ENCODE measurements at regions not wholly inside any gene's neighbourhood (a gene's known extent, or its start where the extent isn't known, plus 50 kb on each side); places are given as distances from the start of the nearest gene placed in this dataset.

DNA sequence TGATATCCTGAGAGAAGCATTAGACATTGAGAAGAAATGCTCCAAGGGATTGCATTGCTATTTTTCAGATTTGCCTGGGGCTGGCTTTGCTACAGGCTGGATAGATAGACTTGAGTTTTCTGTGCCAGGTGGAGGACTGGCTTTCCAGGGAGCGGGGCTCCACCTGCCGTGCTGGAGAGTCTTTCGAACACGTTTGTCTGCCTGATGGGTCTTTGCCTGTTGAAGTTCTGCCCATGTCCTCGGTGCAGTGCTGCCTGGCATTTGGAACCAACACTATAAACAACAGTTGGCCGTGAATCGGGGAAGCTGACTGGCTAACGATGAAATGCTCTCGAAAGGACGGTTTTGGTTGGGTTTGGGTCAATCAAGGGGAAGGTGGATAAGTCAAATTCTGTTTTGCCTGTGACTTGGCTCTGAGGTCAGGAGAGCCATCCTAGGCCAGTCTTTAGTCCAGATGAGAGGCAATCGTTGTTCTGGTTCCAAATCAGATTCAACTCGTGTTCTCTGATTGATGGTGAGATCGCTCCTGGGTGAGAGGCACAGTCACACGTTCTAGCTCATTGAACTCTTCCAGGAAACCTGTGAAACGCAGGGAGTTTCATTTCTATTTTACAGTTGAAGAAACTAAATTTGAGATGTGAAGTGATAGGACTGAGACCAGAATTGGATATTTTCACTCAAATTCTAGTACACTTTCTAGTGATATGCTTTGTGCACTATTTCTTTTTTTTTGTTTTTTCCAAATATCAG, 599.0 kb downstream of the TYW1 start:
- no peaks in the 10 kb centered on the region for H3K4me1 ChIP-seq (ENCODE audit: insufficient read depth)
- ATAC-seq (no peak), DNase-seq (ENCODE audit: low spot score) (no peak)
- no peak overlapping the region for H3K27ac ChIP-seq (ENCODE audit: low read depth)
- peaks cover 45% of the 10 kb centered on the region for H3K36me3 Mint-ChIP-seq (ENCODE audit: low read depth)
- no peak overlapping the region for H3K4me2 ChIP-seq
- no peaks in the 10 kb centered on the region for H3K79me2 ChIP-seq (replicated peaks; ENCODE audit: insufficient read depth)
- no peak overlapping the region for H3K27ac Mint-ChIP-seq
- peaks cover 10% of the 10 kb centered on the region for H3K27me3 Mint-ChIP-seq (ENCODE audit: insufficient read depth, low read depth, poor library complexity)
- H3F3A ChIP-seq (replicated peaks; ENCODE audit: low read depth), result no peaks in the 10 kb centered on the region
- no peak overlapping the region for H3K4me3 ChIP-seq
- H4K20me1 ChIP-seq (replicated peaks; ENCODE audit: insufficient read depth), result no peaks in the 10 kb centered on the region
- TF ChIP-seq EZH2 (IDR thresholded peaks at IDR 0.05; ENCODE audit: low read depth, unreplicated experiment) (no peak), ZNF331 (CRISPR knock-in tag; IDR thresholded peaks at IDR 0.05; ENCODE audit: low read depth) (no peak), EZH2phosphoT487 (IDR thresholded peaks at IDR 0.05; ENCODE audit: unreplicated experiment) (no peak), STAT1 (IDR thresholded peaks at IDR 0.05; ENCODE audit: unreplicated experiment) (no peak), ZNF114 (CRISPR knock-in tag; IDR thresholded peaks at IDR 0.05) (no peak), JUNB (IDR thresholded peaks at IDR 0.05; ENCODE audit: unreplicated experiment) (no peak), NANOG (IDR thresholded peaks at IDR 0.05; ENCODE audit: borderline replicate concordance) (no peak), POLR2AphosphoS5 (IDR thresholded peaks at IDR 0.05; ENCODE audit: low read depth) (no peak)
- no peak overlapping the region for H3K4me3 Mint-ChIP-seq
- H3K36me3 ChIP-seq (ENCODE audit: insufficient read depth), result 0 out of 2 replicates have a peak, but pooled peaks cover 4% of the 10 kb centered on the region
- no peaks in the 10 kb centered on the region; the same call in none of the 3 replicates for H3K9me3 Mint-ChIP-seq
- H3K4me1 Mint-ChIP-seq, result no peaks in the 10 kb centered on the region
- no peak overlapping the region for H2AFZ ChIP-seq
- no peaks in the 10 kb centered on the region for H3K9me2 ChIP-seq (ENCODE audit: insufficient read depth)
- no peaks in the 10 kb centered on the region for H3K27me3 ChIP-seq (ENCODE audit: insufficient read depth)

DNA sequence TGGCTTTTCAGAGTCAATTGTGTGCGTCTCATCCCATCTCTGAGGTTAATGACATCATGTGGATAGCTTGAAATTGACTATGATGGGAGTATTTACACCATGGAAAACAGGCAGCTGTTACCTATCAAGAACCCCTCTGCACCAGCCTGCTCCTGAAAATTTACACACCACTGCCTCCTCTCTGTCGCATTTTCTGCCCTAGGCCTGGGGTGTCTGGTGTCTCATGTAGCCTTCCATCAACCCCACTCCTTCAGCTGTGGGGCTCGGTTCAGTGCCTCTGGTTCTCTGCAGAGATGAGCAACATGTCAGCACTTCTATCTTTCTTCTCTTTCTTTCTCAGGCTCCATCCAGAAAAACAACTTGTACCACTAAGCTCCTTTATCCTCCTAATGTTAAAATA, 600.5 kb downstream of the TYW1 start:
- H3K4me3 ChIP-seq, result no peak overlapping the region
- no peaks in the 10 kb centered on the region for H3K4me1 ChIP-seq (ENCODE audit: insufficient read depth)
- H3K9me3 Mint-ChIP-seq, result no peaks in the 10 kb centered on the region; the same call in none of the 3 replicates
- no peak for DNase-seq (ENCODE audit: low spot score)
- peaks cover 41% of the 10 kb centered on the region for H3K36me3 Mint-ChIP-seq (ENCODE audit: low read depth)
- no peaks in the 10 kb centered on the region for H3K9me2 ChIP-seq (ENCODE audit: insufficient read depth)
- no peak overlapping the region for H2AFZ ChIP-seq
- no peaks in the 10 kb centered on the region for H4K20me1 ChIP-seq (replicated peaks; ENCODE audit: insufficient read depth)
- H3K27ac ChIP-seq (ENCODE audit: low read depth), result no peak overlapping the region
- H3K36me3 ChIP-seq (ENCODE audit: insufficient read depth), result 0 out of 2 replicates have a peak, but pooled peaks cover 4% of the 10 kb centered on the region
- no peak overlapping the region for H3K27ac Mint-ChIP-seq
- no peaks in the 10 kb centered on the region for H3K79me2 ChIP-seq (replicated peaks; ENCODE audit: insufficient read depth)
- H3F3A ChIP-seq (replicated peaks; ENCODE audit: low read depth), result no peaks in the 10 kb centered on the region
- H3K27me3 ChIP-seq (ENCODE audit: insufficient read depth), result no peaks in the 10 kb centered on the region
- no peak for ATAC-seq
- no peak overlapping the region for H3K4me3 Mint-ChIP-seq
- peaks cover 10% of the 10 kb centered on the region for H3K27me3 Mint-ChIP-seq (ENCODE audit: insufficient read depth, low read depth, poor library complexity)
- H3K4me1 Mint-ChIP-seq, result no peaks in the 10 kb centered on the region
- no peak overlapping the region for H3K4me2 ChIP-seq
- no peak for TF ChIP-seq ZNF114 (CRISPR knock-in tag; IDR thresholded peaks at IDR 0.05)
- no peak for TF ChIP-seq EZH2 (IDR thresholded peaks at IDR 0.05; ENCODE audit: low read depth, unreplicated experiment)
- TF ChIP-seq, protein P1, sequence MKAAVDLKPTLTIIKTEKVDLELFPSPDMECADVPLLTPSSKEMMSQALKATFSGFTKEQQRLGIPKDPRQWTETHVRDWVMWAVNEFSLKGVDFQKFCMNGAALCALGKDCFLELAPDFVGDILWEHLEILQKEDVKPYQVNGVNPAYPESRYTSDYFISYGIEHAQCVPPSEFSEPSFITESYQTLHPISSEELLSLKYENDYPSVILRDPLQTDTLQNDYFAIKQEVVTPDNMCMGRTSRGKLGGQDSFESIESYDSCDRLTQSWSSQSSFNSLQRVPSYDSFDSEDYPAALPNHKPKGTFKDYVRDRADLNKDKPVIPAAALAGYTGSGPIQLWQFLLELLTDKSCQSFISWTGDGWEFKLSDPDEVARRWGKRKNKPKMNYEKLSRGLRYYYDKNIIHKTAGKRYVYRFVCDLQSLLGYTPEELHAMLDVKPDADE (IDR thresholded peaks at IDR 0.05), result no peak
- TF ChIP-seq, protein P2, sequence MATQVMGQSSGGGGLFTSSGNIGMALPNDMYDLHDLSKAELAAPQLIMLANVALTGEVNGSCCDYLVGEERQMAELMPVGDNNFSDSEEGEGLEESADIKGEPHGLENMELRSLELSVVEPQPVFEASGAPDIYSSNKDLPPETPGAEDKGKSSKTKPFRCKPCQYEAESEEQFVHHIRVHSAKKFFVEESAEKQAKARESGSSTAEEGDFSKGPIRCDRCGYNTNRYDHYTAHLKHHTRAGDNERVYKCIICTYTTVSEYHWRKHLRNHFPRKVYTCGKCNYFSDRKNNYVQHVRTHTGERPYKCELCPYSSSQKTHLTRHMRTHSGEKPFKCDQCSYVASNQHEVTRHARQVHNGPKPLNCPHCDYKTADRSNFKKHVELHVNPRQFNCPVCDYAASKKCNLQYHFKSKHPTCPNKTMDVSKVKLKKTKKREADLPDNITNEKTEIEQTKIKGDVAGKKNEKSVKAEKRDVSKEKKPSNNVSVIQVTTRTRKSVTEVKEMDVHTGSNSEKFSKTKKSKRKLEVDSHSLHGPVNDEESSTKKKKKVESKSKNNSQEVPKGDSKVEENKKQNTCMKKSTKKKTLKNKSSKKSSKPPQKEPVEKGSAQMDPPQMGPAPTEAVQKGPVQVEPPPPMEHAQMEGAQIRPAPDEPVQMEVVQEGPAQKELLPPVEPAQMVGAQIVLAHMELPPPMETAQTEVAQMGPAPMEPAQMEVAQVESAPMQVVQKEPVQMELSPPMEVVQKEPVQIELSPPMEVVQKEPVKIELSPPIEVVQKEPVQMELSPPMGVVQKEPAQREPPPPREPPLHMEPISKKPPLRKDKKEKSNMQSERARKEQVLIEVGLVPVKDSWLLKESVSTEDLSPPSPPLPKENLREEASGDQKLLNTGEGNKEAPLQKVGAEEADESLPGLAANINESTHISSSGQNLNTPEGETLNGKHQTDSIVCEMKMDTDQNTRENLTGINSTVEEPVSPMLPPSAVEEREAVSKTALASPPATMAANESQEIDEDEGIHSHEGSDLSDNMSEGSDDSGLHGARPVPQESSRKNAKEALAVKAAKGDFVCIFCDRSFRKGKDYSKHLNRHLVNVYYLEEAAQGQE (IDR thresholded peaks at IDR 0.05; ENCODE audit: unreplicated experiment), result no peak
- no peak for TF ChIP-seq JUNB (IDR thresholded peaks at IDR 0.05; ENCODE audit: unreplicated experiment)
- no peak for TF ChIP-seq POLR2AphosphoS5 (IDR thresholded peaks at IDR 0.05; ENCODE audit: low read depth)
- TF ChIP-seq ZNF331 (CRISPR knock-in tag; IDR thresholded peaks at IDR 0.05; ENCODE audit: low read depth), result no peak
- TF ChIP-seq, protein P3, sequence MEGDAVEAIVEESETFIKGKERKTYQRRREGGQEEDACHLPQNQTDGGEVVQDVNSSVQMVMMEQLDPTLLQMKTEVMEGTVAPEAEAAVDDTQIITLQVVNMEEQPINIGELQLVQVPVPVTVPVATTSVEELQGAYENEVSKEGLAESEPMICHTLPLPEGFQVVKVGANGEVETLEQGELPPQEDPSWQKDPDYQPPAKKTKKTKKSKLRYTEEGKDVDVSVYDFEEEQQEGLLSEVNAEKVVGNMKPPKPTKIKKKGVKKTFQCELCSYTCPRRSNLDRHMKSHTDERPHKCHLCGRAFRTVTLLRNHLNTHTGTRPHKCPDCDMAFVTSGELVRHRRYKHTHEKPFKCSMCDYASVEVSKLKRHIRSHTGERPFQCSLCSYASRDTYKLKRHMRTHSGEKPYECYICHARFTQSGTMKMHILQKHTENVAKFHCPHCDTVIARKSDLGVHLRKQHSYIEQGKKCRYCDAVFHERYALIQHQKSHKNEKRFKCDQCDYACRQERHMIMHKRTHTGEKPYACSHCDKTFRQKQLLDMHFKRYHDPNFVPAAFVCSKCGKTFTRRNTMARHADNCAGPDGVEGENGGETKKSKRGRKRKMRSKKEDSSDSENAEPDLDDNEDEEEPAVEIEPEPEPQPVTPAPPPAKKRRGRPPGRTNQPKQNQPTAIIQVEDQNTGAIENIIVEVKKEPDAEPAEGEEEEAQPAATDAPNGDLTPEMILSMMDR (conservative IDR thresholded peaks at IDR 0.05; ENCODE audit: low read depth in 2 of 2), result no peak
